Inflammatory macrophage (primary cell): ENCODE measurements at regions not wholly inside any gene's neighbourhood (a gene's known extent, or its start where the extent isn't known, plus 50 kb on each side); places are given as distances from the start of the nearest gene placed in this dataset.
A peak's percentile ranks its signal among the peaks of the same experiment; 100 is the strongest.
"Not testable (repeated sequence)": the region's sequence is repeated elsewhere in the genome, so short reads cannot be mapped to it uniquely, and the experiment has no call there.

ENCODE experiments used
- DNase-seq, 2 donors: peaks; one replicate each; pipeline ENCODE4 v3.0.0-alpha.2; 2020 to 2022

DNA sequence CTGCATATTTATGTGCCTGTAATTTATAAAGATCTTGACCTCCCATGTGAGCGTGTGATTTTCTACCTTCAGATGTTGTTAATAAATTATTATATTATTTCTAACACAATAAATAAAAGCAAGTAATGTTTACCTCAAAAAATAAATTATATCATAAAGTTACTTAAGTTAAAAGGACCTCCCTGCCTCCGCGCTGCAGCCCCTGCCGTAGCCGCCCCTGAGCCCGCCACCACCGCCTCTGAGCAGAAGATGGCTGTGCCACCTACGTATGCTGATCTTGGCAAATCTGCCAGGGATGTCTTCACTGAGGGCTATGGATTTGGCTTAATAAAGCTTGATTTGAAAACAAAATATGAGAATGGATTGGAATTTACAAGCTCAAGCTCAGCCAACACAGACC is 119.6 kb upstream of the BRWD3 start:
- DNase-seq, result no peak

GRCh38 chrX:80917919-80918318 is 108.2 kb upstream of the BRWD3 start:
- DNase-seq, result no peak

- DNase-seq, result not testable (repeated sequence)
Observed at GRCh38 chrX:80912351-80912750, 102.7 kb upstream of the BRWD3 start.

- DNase-seq, result no peak
Observed at GRCh38 chrX:80879916-80880315, 70.2 kb upstream of the BRWD3 start.

GRCh38 chrX:80879143-80879542 is 69.5 kb upstream of the BRWD3 start:
- no peak for DNase-seq

DNA sequence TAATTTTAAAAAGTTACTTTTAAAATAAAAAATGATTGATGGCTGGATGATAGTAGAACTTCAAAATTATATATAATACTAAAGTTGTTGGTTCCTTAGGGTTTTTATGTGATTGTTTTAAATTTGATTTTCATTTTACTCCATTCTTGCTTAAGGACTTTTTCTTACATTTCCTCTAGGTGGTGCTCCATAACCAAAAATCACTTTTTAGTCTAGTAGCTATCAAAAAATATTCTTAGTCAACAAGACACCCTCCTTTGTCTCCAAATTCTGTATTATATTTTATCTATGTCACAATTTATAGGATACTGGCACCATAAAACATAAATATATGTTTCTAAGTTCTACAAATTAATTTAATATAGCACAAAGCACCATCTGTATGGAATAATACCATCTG is 67.2 kb upstream of the BRWD3 start:
- peak in 1 of 2 donors; percentile 12 for DNase-seq
